Stimulated activated effector memory CD8-positive, alpha-beta T cell treated with anti-CD3 and anti-CD28 coated beads, Interleukin-12 subunit alpha, Interleukin-12 subunit beta, amount 100 ng/mL, for 72 hours (primary cell): ENCODE measurements at regions not wholly inside any gene's neighbourhood (a gene's known extent, or its start where the extent isn't known, plus 50 kb on each side); places are given as distances from the start of the nearest gene placed in this dataset.
A peak's percentile ranks its signal among the peaks of the same experiment; 100 is the strongest.
"Not testable (repeated sequence)": the region's sequence is repeated elsewhere in the genome, so short reads cannot be mapped to it uniquely, and the experiment has no call there.

Source experiments
- ATAC-seq: fragments of 150-1000 bp; cut with Tn5 transposase; 2 replicates; pipeline ENCODE4 v1.10.0; 2021
- DNase-seq, 2 donors: peaks; one replicate each; pipeline ENCODE4 v3.0.0; 2021 to 2022; ENCODE audit warnings: low spot score in 2 of 2
- H3K27ac Mint-ChIP-seq: one replicate; pipeline ENCODE4 v1.8.0; 2022; ENCODE audit warnings: mild to moderate bottlenecking, mixed read lengths
- H3K36me3 Mint-ChIP-seq: one replicate; pipeline ENCODE4 v1.8.0; 2022; ENCODE audit warnings: mild to moderate bottlenecking, mixed read lengths
- H3K4me1 Mint-ChIP-seq: one replicate; pipeline ENCODE4 v1.8.0; 2022; ENCODE audit warnings: mixed read lengths
- H3K4me3 Mint-ChIP-seq: one replicate; pipeline ENCODE4 v1.8.0; 2022; ENCODE audit warnings: mild to moderate bottlenecking, mixed read lengths
- H3K9me3 Mint-ChIP-seq: one replicate; pipeline ENCODE4 v1.8.0; 2022; ENCODE audit warnings: mixed read lengths

DNA sequence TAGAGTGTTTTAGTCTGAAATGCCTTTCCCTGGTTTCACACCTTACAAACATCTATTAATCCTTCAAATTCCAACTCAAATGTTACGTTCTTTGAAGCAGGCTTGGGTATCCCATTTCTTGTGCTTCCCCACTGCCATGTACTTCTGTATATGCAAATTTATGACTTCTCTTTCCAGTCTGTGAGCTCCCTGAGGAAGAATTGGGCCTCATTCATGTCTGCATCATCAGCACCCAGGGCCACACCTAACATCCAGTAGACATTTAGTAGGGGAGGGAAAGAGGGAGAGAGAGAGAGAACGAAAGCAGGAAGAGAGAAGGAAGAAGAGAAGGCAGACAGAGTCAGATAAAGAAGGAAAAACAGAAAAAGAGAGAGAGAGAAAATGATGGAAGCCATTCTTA lies 53.3 kb upstream of the KY start:
- Mint-ChIP-seq H3K4me3 (no peak overlapping the region), H3K4me1 (no peaks in the 10 kb centered on the region), H3K27ac (no peak overlapping the region), H3K36me3 (no peaks in the 10 kb centered on the region), H3K9me3 (no peaks in the 10 kb centered on the region)
- no peak for ATAC-seq
- DNase-seq = no peak

- DNase-seq (no peak), ATAC-seq (no peak)
- Mint-ChIP-seq H3K4me3 (no peak overlapping the region), H3K36me3 (no peaks in the 10 kb centered on the region), H3K4me1 (no peaks in the 10 kb centered on the region), H3K9me3 (no peaks in the 10 kb centered on the region), H3K27ac (no peak overlapping the region)
Measured at GRCh38 chr3:134704556-134704955, 53.7 kb upstream of the KY start.

- ATAC-seq = peak; percentile 16
- Mint-ChIP-seq H3K27ac (peak overlapping the region; percentile 24), H3K9me3 (peaks cover 4% of the 10 kb centered on the region), H3K36me3 (no peaks in the 10 kb centered on the region), H3K4me1 (no peaks in the 10 kb centered on the region), H3K4me3 (no peak overlapping the region)
- no peak for DNase-seq
Measured at GRCh38 chr3:134707908-134708597, 57.2 kb upstream of the KY start.

- Mint-ChIP-seq H3K27ac (peak overlapping the region; percentile 24), H3K4me1 (no peaks in the 10 kb centered on the region), H3K36me3 (no peaks in the 10 kb centered on the region), H3K9me3 (peaks cover 4% of the 10 kb centered on the region), H3K4me3 (no peak overlapping the region)
- ATAC-seq = no peak
- no peak for DNase-seq
Measured at GRCh38 chr3:134708671-134709070, 57.8 kb upstream of the KY start.

DNA sequence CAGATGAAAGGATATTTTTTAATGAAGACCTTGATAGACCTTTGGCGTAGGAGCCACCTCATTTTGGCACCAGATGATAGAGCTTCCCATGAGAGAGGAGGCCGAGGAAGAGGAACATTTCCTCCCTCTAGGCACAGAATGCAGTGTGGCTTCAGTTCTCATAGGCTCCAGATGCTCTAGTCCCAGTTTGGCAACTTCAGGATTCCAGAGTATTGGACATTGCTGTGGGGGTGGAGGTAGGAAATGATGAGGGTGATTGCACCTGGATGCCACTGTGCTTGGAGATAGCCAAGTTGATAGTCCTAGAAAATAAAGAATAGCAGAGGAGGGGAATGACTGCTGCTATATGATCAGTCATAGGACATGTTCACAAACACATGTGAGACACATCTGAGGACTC lies 58.3 kb upstream of the KY start:
- no peaks in the 10 kb centered on the region for H3K36me3 Mint-ChIP-seq
- peaks cover 4% of the 10 kb centered on the region for H3K9me3 Mint-ChIP-seq
- no peak for DNase-seq
- no peak for ATAC-seq
- no peak overlapping the region for H3K4me3 Mint-ChIP-seq
- no peaks in the 10 kb centered on the region for H3K4me1 Mint-ChIP-seq
- H3K27ac Mint-ChIP-seq = peak overlapping the region; percentile 24

DNA sequence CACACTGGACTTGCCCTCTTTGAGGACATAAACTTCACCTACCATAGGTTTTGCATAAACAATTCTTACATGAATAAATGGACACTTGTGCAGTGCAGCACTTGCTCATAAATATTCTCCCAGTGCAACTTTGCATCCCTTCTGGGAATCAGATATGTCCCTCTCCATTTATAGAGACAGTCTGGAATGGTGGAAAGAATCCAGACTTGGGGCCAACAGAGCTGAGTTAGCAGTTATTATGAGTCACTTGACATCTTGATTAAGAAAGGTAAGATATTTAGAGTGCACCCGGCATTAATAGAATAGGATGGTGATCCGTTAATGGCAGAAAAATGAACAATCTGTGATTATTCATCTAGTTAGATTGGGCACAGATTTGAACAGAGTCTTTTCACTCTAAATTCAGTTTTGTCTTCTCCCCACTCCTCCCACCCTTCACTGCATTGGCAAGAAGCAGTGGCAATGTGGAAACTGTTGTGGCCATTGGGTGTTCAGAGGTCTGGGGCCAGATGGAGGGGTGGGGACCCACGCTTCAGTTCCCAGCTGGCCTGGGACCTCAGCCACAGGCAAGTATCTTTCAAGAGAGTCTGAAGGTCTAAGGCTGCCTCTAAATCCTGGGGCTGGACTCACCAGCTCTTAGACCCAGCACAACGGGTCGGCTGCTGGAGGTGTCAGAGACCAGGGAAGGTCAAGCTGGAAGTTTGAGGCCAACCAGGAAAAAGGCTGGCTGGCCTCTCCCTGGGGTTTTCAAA lies 58.9 kb upstream of the KY start:
- no peak overlapping the region for H3K27ac Mint-ChIP-seq
- no peak overlapping the region for H3K4me3 Mint-ChIP-seq
- DNase-seq (no peak), ATAC-seq (no peak)
- H3K9me3 Mint-ChIP-seq = peaks cover 4% of the 10 kb centered on the region
- H3K36me3 Mint-ChIP-seq = no peaks in the 10 kb centered on the region
- H3K4me1 Mint-ChIP-seq = no peaks in the 10 kb centered on the region

DNA sequence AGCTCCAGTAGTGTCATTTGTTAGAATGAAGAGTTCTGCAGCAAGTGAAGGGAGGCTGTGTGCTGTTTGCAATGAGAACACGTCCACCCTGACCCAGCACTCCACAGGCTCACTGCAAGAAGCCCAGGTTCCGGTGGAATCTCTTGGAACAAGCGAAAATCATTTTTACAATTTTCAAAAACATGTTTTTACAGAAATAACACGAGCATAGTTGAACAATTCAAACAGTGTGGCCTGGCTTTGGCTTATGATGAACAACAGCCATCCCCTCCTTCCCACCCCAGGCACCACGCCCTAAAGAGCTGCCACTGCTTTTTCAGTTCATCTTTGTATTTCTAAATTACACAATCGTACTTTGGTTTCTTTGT lies 59.5 kb upstream of the KY start:
- no peaks in the 10 kb centered on the region for H3K4me1 Mint-ChIP-seq
- no peak overlapping the region for H3K27ac Mint-ChIP-seq
- DNase-seq = no peak
- H3K9me3 Mint-ChIP-seq = peaks cover 4% of the 10 kb centered on the region
- H3K4me3 Mint-ChIP-seq = no peak overlapping the region
- no peaks in the 10 kb centered on the region for H3K36me3 Mint-ChIP-seq
- ATAC-seq = no peak

DNA sequence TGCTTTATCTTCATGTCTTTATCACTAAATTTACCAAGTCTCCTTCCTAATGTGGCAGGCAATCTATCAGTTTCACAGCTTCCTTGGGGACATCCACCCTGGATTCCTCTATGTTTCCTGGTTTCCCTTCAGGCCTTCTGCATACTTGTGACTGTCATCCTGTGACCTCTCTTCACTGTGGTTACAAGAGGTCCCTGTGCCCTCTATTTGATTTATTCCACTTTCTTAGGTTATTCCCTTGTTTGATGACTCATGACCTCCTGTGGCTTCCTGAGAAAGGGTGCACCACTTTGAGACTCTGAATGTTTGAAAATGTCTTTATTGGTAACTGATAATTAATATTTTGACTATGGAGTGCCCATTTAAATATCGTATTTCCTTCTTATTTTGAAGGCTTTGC lies 60.5 kb upstream of the KY start:
- DNase-seq = no peak
- no peak overlapping the region for H3K4me3 Mint-ChIP-seq

DNA sequence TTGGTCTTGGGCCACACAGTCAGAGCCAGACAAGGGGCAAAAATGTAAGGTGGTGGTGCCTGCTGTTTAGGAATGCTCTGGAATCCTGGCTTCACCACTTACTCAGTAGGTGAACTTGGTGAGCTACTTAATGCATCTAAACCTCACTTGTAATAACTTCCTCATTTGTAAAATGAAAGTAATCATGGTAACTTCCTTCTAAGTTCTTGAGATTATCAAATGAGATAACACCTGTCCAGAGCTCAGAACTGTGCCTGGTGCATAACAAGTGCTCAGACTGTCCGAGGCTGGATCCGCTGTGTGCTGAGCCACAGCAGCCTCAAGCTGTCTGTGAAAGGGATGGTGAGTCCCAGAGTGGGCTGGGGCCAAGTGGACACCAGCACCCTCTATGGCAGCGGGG lies 62.8 kb upstream of the KY start:
- Mint-ChIP-seq H3K4me3 (no peak overlapping the region), H3K36me3 (no peaks in the 10 kb centered on the region), H3K9me3 (peaks cover 4% of the 10 kb centered on the region), H3K27ac (no peak overlapping the region), H3K4me1 (no peaks in the 10 kb centered on the region)
- DNase-seq = no peak
- no peak for ATAC-seq

More for the DNA sequence above, 60.5 kb upstream of the KY start:
- peaks cover 4% of the 10 kb centered on the region for H3K9me3 Mint-ChIP-seq
- ATAC-seq = no peak
- no peaks in the 10 kb centered on the region for H3K36me3 Mint-ChIP-seq
- no peaks in the 10 kb centered on the region for H3K4me1 Mint-ChIP-seq
- H3K27ac Mint-ChIP-seq = no peak overlapping the region

- ATAC-seq (no peak), DNase-seq (no peak)
- Mint-ChIP-seq H3K36me3 (no peaks in the 10 kb centered on the region), H3K9me3 (no peaks in the 10 kb centered on the region), H3K4me3 (no peak overlapping the region), H3K27ac (no peak overlapping the region), H3K4me1 (no peaks in the 10 kb centered on the region)
Measured at GRCh38 chr3:134718726-134719125, 67.9 kb upstream of the KY start.

GRCh38 chr3:134721214-134721613 lies 70.4 kb upstream of the KY start:
- Mint-ChIP-seq H3K4me1 (no peaks in the 10 kb centered on the region), H3K9me3 (no peaks in the 10 kb centered on the region), H3K27ac (no peak overlapping the region), H3K4me3 (no peak overlapping the region), H3K36me3 (no peaks in the 10 kb centered on the region)
- ATAC-seq = no peak
- no peak for DNase-seq

DNA sequence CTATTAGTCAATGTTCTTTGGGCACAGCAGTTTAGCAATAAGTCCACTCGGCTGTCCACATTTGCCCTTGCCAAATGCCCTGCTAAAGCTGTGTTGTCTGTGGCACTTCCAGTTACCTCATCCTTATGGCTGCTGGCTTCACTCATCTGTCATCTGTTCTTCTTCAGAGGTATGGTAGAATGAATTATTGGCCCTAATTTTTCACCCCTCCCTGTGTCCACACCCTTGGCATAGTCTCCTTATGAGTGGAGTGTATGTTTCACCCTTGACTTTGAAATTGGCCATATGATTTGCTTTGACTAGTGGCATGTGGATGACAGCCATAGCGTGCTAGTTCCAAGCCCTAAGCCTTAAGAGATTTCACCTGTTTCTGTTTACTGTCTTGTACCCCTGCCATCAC lies 72.1 kb upstream of the EPHB1 start:
- Mint-ChIP-seq H3K4me3 (no peak overlapping the region), H3K27ac (no peak overlapping the region), H3K9me3 (no peaks in the 10 kb centered on the region), H3K36me3 (no peaks in the 10 kb centered on the region), H3K4me1 (no peaks in the 10 kb centered on the region)
- ATAC-seq (no peak), DNase-seq (no peak)

DNA sequence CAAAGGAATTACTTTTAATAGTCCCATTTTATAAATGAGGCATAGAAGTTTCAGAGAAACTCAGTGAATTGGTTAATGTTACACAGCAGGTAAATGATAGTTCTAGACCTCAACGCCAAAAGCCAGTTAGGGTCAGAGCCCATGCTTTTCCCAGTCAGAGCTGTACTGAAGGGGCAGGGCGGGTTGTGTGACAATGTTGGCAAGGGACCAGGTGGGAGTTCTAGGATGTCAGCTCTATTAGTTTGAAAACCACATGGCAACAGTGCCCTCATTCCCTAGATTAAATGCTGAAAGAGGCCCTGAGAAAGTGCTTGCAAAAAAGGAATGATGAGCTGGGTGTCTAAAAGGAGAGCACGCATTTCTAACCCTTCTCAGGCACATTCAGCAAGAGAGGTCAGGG lies 65.4 kb upstream of the EPHB1 start:
- DNase-seq = no peak
- Mint-ChIP-seq H3K4me1 (no peaks in the 10 kb centered on the region), H3K36me3 (no peaks in the 10 kb centered on the region), H3K9me3 (no peaks in the 10 kb centered on the region), H3K4me3 (no peak overlapping the region), H3K27ac (no peak overlapping the region)
- no peak for ATAC-seq

GRCh38 chr3:134737516-134737915 lies 57.5 kb upstream of the EPHB1 start:
- no peaks in the 10 kb centered on the region for H3K4me1 Mint-ChIP-seq
- H3K9me3 Mint-ChIP-seq = no peaks in the 10 kb centered on the region

DNA sequence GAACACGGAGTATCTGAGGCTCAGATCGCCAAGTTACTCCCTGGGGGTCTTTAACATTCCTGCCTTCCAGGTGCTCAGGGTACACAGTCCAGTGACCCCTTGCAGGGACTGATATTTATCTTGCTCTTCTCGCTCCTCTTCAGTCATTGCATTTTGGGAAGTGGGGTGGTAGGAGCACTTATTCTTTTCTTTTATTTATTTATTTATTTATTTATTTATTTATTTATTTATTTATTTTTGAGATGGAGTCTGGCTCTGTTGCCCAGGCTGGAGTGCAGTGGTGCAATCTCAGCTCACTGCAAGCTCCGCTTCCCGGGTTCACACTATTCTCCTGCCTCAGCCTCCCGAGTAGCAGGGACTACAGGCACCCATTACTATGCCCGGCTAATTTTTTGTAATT lies 55.0 kb upstream of the EPHB1 start:
- H3K9me3 Mint-ChIP-seq, ATAC-seq, H3K4me1 Mint-ChIP-seq, H3K36me3 Mint-ChIP-seq, DNase-seq, H3K27ac Mint-ChIP-seq, H3K4me3 Mint-ChIP-seq: not testable (repeated sequence)

More at GRCh38 chr3:134737516-134737915, 57.5 kb upstream of the EPHB1 start:
- Mint-ChIP-seq H3K36me3 (no peaks in the 10 kb centered on the region), H3K4me3 (no peak overlapping the region), H3K27ac (no peak overlapping the region)
- DNase-seq (peak in 1 of 2 donors; percentile 20), ATAC-seq (no peak)

DNA sequence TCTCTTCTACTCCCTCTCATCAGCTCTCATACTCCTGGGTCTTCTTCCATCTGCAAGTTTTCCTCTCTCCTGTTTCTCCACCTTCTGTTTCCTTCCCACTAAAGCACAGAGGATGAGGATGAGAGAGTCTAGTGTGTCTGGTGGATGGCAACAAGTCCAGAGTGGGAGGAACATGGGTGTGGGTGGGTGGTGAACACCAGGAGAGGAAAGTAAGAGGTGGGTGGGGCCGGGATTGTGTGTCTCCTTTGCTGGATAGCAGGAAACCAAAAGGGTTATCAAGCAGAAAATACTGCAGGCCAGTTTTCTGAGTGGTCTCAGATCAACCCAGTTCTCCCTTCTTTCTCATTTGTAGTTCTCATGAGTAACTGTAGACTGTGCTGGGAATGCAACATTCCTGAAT lies 52.9 kb upstream of the EPHB1 start:
- H3K36me3 Mint-ChIP-seq = no peaks in the 10 kb centered on the region
- H3K9me3 Mint-ChIP-seq = no peaks in the 10 kb centered on the region

More for the DNA sequence above, 52.9 kb upstream of the EPHB1 start:
- Mint-ChIP-seq H3K4me3 (no peak overlapping the region), H3K27ac (no peak overlapping the region), H3K4me1 (no peaks in the 10 kb centered on the region)
- DNase-seq (no peak), ATAC-seq (no peak)
